ENCODE measurements at regions not wholly inside any gene's neighbourhood (a gene's known extent, or its start where the extent isn't known, plus 50 kb on each side); places are given as distances from the start of the nearest gene placed in this dataset.

GRCh38 chr9:129440435-129441186 lies 180.3 kb downstream of the C9orf50 start:
- no peaks in the 10 kb centered on the region for H3K36me3 ChIP-seq (ENCODE audit: control insufficient read depth, insufficient read depth, low read length)
- H4K8ac ChIP-seq (ENCODE audit: low read depth in 2 of 2, low read length in 2 of 2): no peak overlapping the region
- CTCF ChIA-PET: no interaction called here
- H2BK20ac ChIP-seq (ENCODE audit: low read depth, low read length): no peak overlapping the region
- in situ Hi-C loops (cut with MboI; ENCODE audit: low sequenced_read_pairs) (no loop called here), intact Hi-C loops (cut with micrococcal nuclease) (no loop called here), dilution Hi-C loops (cut with HindIII; ENCODE audit: low sequenced_read_pairs, unreplicated experiment) (no loop called here)
- H3K9me1 ChIP-seq (ENCODE audit: insufficient read depth, low read length): no peaks in the 10 kb centered on the region
- H3K23ac ChIP-seq (ENCODE audit: low read depth, low read length): no peak overlapping the region
- H2AK9ac ChIP-seq (replicated peaks; ENCODE audit: low read depth, low read length, poor library complexity): no peak overlapping the region
- no peak for ATAC-seq (ENCODE audit: low read depth)
- no peak overlapping the region for H2BK5ac ChIP-seq (ENCODE audit: low read depth, low read length, poor library complexity, severe bottlenecking)
- H4K91ac ChIP-seq (ENCODE audit: insufficient read depth, low read depth, low read length): no peak overlapping the region
- H3K27ac ChIP-seq (ENCODE audit: insufficient read depth, low read length): no peak overlapping the region
- H3K4me2 ChIP-seq (ENCODE audit: low read depth, low read length): no peak overlapping the region
- H3K79me1 ChIP-seq (ENCODE audit: low read depth in 1 of 2, low read length in 2 of 2): no peaks in the 10 kb centered on the region
- H3K9me3 ChIP-seq (ENCODE audit: control insufficient read depth, insufficient read depth, low read length): peaks cover 3% of the 10 kb centered on the region; the same call in 1 of the 2 replicates
- TF ChIP-seq RAD21 (IDR thresholded peaks at IDR 0.05; ENCODE audit: low read length) (no peak), MXI1 (IDR thresholded peaks at IDR 0.05; ENCODE audit: borderline replicate concordance, low read depth, low read length) (no peak), CHD1 (IDR thresholded peaks at IDR 0.05; ENCODE audit: low read depth, low read length) (no peak), NFE2L2 (IDR thresholded peaks at IDR 0.05; ENCODE audit: low read depth, low read length) (no peak), POLR2A (IDR thresholded peaks at IDR 0.05; ENCODE audit: low read depth, low read length) (no peak), USF2 (IDR thresholded peaks at IDR 0.05; ENCODE audit: low read depth, low read length) (no peak), MAZ (IDR thresholded peaks at IDR 0.05; ENCODE audit: borderline replicate concordance, low read depth, low read length) (no peak), CTCF (conservative IDR thresholded peaks at IDR 0.05; ENCODE audit: low read depth, low read length) (no peak), CEBPB (IDR thresholded peaks at IDR 0.05; ENCODE audit: low read depth, low read length) (no peak), SMC3 (IDR thresholded peaks at IDR 0.05; ENCODE audit: low read depth, low read length) (no peak), FOS (IDR thresholded peaks at IDR 0.05; ENCODE audit: low read depth, low read length) (no peak), BHLHE40 (IDR thresholded peaks at IDR 0.05; ENCODE audit: low read depth, low read length) (no peak)
- no peak overlapping the region for H2BK120ac ChIP-seq (ENCODE audit: low read depth, low read length)
- no peak overlapping the region for H3K4me3 ChIP-seq (ENCODE audit: insufficient read depth, low read depth, low read length)
- BruUV-seq (replicated peaks): no TSS peak
- no peak overlapping the region for H2AFZ ChIP-seq (replicated peaks; ENCODE audit: low read length, poor library complexity)
- H2BK15ac ChIP-seq (ENCODE audit: low read depth, low read length): no peak overlapping the region
- no peak for DNase-seq
- H3K27me3 ChIP-seq (ENCODE audit: control insufficient read depth, insufficient read depth, low read length): peaks cover 15% of the 10 kb centered on the region; the same call in 1 of the 2 replicates
- H4K20me1 ChIP-seq (ENCODE audit: insufficient read depth, low read length): no peaks in the 10 kb centered on the region
- POLR2A ChIA-PET (ENCODE audit: unreplicated experiment): no interaction called here
- no peak overlapping the region for H3K18ac ChIP-seq (ENCODE audit: low read depth, low read length)
- no peak overlapping the region for H3K4ac ChIP-seq (ENCODE audit: low read depth, low read length)
- 100% methylated on average over 1 of the region's 12 CpGs; no CpG with 5 or more reads in 1 of the 2 experiments for WGBS, 2 experiments (ENCODE audit: extremely low coverage in 2 of 2, insufficient read length in 1 of 2)
- H3K56ac ChIP-seq (ENCODE audit: extremely low read depth, insufficient read depth, low read length): no peak overlapping the region
- no peak overlapping the region for H4K5ac ChIP-seq (ENCODE audit: low read depth, low read length)
- peaks cover 11% of the 10 kb centered on the region; the same call in 1 of the 2 replicates for H3K4me1 ChIP-seq (ENCODE audit: control insufficient read depth, insufficient read depth, low read length)
- no peak overlapping the region for H3K14ac ChIP-seq (replicated peaks; ENCODE audit: low read depth, low read length)
- no peak overlapping the region for H3K9ac ChIP-seq (ENCODE audit: low read depth, low read length)
- H2AK5ac ChIP-seq (ENCODE audit: low read depth, low read length): no peak overlapping the region
